C4-2B (cell line): ENCODE measurements at regions not wholly inside any gene's neighbourhood (a gene's known extent, or its start where the extent isn't known, plus 50 kb on each side); places are given as distances from the start of the nearest gene placed in this dataset.
"Not testable (repeated sequence)": the region's sequence is repeated elsewhere in the genome, so short reads cannot be mapped to it uniquely, and the experiment has no call there.

Experiments
- H3K27ac ChIP-seq: fragments of 450-650 bp; 2 replicates; pipeline ENCODE4 v1.5.1; 2017
- ZFX ChIP-seq: fragments of 450-650 bp; IDR thresholded peaks from 2 replicates; pipeline ENCODE4 v1.6.1; 2017
- TF ChIP-seq, protein P1 (sequence below): fragments of 450-650 bp; conservative IDR thresholded peaks from 2 replicates; pipeline ENCODE4 v1.5.1; 2017; ENCODE audit warnings: mild to moderate bottlenecking

DNA sequence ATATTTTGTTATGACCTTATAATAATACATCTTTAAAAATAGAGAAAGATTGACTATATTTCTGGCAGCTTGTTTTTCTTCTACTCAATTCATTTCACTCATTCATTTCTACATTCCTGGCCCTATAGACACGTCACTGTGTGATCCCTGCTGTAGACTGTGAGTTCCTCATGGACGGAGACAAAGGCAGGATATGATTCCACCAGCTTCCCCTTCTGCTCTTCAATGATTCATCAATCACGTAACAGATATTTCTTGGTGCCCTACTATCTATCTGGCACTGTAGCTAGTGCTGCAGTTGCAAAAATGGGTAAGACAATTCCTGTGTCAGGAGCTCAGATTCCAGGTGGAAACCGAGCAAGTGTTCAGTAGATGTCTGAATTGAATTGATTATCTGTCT lies 415.0 kb downstream of the SFMBT2 start:
- TF ChIP-seq, protein P1, sequence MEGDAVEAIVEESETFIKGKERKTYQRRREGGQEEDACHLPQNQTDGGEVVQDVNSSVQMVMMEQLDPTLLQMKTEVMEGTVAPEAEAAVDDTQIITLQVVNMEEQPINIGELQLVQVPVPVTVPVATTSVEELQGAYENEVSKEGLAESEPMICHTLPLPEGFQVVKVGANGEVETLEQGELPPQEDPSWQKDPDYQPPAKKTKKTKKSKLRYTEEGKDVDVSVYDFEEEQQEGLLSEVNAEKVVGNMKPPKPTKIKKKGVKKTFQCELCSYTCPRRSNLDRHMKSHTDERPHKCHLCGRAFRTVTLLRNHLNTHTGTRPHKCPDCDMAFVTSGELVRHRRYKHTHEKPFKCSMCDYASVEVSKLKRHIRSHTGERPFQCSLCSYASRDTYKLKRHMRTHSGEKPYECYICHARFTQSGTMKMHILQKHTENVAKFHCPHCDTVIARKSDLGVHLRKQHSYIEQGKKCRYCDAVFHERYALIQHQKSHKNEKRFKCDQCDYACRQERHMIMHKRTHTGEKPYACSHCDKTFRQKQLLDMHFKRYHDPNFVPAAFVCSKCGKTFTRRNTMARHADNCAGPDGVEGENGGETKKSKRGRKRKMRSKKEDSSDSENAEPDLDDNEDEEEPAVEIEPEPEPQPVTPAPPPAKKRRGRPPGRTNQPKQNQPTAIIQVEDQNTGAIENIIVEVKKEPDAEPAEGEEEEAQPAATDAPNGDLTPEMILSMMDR = no peak
- TF ChIP-seq ZFX = no peak
- H3K27ac ChIP-seq = no peak overlapping the region

DNA sequence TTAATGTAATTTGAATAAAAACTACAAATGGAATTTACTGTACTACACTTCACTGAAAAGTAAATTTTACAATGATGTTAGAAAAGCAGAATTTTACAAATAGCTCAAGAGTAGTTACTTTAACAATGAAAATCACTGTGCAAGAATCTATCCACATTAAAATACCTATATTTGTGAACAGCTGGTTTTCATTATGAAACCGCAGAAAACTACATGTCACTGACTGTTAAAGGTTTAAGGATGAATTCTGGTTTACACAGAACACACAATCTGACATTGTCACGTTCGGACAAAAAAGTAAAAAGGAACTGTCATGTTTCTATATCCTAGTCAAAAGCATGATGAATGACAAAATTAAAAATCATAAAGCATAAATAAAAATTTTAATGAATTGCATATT lies 415.3 kb upstream of the PRKCQ start:
- H3K27ac ChIP-seq = no peak overlapping the region

DNA sequence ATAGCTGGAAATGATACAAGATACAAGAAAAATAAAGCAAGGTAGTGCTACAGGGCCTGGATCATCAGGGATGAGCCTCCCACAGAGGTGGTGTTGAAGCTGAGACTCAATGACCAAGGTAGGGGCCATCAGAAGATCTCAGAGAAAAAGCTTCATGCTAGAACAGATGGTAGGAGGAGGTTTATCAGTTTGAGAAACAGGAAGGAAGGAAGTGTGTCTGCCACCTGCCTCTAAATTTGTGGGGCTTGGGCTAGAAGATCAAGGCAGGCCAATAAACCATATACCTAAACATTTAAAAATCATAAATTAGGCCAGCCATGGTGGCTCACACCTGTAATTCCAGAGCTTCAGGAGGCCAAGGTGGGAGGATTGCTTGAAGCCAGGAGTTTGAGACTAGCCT lies 410.8 kb upstream of the PRKCQ start:
- no peak overlapping the region for H3K27ac ChIP-seq
- TF ChIP-seq ZFX = no peak
- TF ChIP-seq, protein P1 = no peak

More for the DNA sequence above, 415.3 kb upstream of the PRKCQ start:
- TF ChIP-seq, protein P1 = no peak
- no peak for TF ChIP-seq ZFX

DNA sequence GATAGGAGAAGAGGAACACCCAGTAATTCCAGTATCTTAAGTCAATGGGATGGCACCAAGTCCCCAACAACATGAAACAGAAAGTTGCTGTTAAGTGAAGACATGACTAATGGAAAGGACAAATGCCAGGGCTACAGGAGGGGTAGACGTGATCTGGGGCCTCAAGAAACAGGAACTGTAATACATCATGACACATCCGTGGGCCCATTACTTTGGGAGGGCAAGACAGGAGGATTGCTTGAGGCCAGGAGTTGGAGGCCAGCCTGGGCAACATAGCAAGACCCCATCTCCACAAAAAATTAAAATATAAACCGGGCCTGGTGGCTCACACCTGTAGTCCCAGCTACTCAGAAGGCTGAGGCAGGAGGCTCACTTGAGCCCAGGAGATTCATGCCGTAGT lies 408.6 kb upstream of the PRKCQ start:
- no peak for TF ChIP-seq ZFX
- TF ChIP-seq, protein P1 = no peak
- no peak overlapping the region for H3K27ac ChIP-seq

DNA sequence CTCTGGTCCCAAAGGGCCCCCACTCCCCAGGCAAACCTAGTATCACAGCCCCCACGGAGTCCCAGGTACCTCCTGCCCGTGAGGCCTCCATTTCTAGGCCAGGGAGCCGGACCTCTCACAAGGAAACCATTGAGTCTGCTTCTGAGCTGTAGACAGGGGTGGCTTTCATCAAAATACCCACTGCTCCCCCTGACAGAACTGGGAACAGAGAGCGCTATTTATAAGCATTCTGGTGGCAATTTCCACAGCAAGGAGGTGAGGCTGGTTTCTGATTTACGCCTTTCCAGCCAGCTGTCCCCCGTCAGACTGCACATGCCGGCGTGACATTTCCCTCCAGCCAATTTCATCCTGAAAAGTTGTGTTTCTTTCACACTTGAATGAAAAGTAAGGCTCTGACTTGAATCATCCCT lies 407.5 kb upstream of the PRKCQ start:
- H3K27ac ChIP-seq = no peak overlapping the region
- TF ChIP-seq, protein P1 = no peak
- TF ChIP-seq ZFX = no peak

DNA sequence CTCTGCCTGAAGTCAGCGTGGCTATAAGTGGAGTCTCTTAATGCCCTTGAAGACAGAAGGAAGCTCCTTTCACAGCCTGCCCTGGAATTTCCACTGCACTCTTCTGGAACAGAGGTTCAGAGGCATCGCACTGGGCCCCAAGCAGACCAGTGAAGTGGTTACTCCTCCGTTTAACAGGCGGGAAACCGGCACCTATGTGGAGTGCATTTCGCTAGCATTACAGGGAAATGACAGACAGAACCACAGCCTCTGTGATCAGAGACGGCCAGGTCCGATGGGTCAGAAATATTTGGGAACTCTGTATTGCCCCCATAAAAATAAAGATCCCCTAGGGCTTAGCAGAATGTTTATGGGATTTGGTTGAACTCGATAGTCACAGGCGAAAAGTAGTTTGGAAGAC lies 406.9 kb upstream of the PRKCQ start:
- TF ChIP-seq, protein P1 = no peak
- TF ChIP-seq ZFX = no peak
- H3K27ac ChIP-seq = no peak overlapping the region

DNA sequence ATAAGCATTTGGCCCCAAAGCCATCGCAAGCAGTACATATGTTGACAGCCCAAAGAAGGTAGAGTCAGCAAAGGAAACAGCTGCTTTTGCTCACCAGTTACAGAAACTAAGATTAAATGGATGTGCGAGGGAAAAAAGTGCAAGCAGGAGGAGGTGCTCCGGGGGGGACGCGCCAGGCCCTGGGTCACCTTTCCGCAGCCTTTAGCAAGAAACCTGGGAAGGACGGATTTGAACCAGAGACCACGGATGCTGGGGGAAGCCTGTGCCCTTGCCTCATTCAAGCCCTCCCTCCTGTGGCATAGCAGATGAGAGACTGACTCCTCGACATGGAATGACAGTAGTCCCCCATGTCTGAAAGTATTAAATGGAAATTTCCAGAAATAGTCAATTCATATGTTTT lies 405.6 kb upstream of the PRKCQ start:
- TF ChIP-seq ZFX = no peak
- H3K27ac ChIP-seq = no peak overlapping the region

DNA sequence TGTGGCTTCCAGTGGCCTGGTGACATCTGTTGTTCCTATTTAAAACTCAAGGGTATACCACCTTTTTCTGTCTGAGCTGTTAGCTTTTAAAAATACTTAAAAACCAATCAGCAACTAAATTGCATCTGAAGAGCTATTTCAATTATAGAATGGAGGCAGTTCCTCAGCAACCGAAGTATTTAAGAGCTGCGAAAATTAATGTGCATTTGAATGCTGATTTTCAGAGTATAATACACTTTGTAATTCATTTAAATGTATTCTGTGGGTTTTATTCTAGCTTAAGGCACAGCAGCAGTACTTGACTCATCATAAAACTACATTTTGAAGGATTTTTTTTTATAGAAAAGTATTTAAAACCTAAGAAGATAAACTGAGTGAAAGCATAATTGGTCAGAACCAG lies 404.9 kb upstream of the PRKCQ start:
- no peak for TF ChIP-seq ZFX
- TF ChIP-seq, protein P1 = no peak
- H3K27ac ChIP-seq = no peak overlapping the region

DNA sequence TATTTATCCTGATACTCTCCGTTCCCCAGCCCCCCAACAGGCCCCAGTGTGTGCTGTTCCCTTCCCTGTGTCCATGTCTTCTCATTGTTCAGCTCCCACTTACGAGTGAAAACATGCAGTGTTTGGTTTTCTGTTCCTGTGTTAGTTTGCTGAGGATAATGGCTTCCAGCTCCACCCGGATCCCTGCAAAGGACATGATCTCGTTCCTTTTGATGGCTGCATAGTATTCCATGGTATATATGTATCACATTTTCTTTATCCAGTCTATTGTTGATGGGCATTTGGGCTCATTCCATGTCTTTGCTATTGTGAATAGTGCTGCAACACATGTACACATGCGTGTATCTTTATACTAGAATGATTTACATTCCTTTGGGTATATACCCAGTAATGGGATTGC lies 403.9 kb upstream of the PRKCQ start:
- H3K27ac ChIP-seq = not testable (repeated sequence)
